ENCODE measurements at regions not wholly inside any gene's neighbourhood (a gene's known extent, or its start where the extent isn't known, plus 50 kb on each side); places are given as distances from the start of the nearest gene placed in this dataset.
A peak's percentile ranks its signal among the peaks of the same experiment; 100 is the strongest.

DNA sequence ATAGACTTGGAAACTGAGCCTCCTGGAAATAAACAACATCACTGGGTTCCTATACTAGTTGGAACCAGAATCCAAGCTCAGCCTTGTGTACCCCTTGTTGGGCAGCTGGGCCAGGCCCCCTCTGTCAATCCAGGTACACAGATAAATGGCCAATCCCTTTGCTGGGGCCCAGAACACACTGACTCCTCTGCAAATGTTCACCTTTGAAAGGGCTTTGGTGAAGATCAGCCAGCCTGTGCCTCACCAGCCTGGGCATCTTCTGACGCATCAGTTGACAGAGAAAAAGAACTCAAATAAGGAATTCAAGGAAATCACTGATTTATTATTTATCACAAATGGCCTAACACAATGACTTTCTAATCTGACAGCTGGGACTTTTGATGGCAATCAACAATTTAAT is 1090.2 kb downstream of the BCL11B start:
- no peak for DNase-seq
- no peak for ATAC-seq (ENCODE audit: insufficient read depth, low FRiP score)

DNA sequence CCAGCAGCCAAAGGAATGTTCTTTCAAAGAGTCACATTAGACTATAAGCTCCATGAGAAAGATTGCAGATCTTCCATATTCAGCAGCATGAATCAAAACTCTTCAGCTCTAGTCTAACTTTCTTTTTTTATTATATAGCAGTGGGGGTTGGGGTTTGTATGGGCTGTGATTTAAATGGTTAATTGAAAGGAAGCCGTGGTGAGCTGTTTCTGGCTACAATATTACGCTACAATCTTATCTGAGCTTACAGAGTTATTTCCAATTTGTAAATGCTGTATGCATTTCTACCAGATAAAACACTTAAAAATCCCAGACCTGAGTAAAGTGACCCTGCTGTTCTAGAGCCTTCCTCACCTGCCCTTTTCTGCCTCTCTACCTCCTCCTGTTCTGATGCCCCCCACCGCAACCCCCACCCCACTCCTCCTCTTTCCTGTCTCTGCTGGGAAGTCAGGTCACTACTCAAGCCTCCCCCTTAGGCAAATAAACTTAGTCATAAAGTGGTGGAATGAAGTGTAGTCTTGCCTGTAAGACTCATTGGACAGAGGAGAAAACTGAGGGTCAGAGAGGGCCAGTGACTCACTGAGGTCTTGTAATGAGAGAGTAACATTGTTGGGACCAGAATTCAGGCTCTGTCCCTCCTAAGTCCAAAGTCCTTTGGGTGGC is 1089.5 kb downstream of the BCL11B start:
- no peak overlapping the region for H3K9ac ChIP-seq (ENCODE audit: insufficient read depth in 1 of 2, low read length in 2 of 2)
- H3K27me3 ChIP-seq (ENCODE audit: control insufficient read depth in 3 of 3, insufficient read depth in 3 of 3, low read length in 2 of 3) = peaks cover 0 to 4% (median 2%) of the 10 kb centered on the region in 3 donors
- no peaks in the 10 kb centered on the region for H3K36me3 ChIP-seq (ENCODE audit: control insufficient read depth in 4 of 4, insufficient read depth in 4 of 4, low read length in 4 of 4)
- peak; percentile 61 for ATAC-seq (ENCODE audit: insufficient read depth, low FRiP score)
- TF ChIP-seq, protein P1, sequence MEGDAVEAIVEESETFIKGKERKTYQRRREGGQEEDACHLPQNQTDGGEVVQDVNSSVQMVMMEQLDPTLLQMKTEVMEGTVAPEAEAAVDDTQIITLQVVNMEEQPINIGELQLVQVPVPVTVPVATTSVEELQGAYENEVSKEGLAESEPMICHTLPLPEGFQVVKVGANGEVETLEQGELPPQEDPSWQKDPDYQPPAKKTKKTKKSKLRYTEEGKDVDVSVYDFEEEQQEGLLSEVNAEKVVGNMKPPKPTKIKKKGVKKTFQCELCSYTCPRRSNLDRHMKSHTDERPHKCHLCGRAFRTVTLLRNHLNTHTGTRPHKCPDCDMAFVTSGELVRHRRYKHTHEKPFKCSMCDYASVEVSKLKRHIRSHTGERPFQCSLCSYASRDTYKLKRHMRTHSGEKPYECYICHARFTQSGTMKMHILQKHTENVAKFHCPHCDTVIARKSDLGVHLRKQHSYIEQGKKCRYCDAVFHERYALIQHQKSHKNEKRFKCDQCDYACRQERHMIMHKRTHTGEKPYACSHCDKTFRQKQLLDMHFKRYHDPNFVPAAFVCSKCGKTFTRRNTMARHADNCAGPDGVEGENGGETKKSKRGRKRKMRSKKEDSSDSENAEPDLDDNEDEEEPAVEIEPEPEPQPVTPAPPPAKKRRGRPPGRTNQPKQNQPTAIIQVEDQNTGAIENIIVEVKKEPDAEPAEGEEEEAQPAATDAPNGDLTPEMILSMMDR (IDR thresholded peaks at IDR 0.05; ENCODE audit: control extremely low read depth, extremely low read depth) = no peak
- no peak overlapping the region for H3K27ac ChIP-seq (ENCODE audit: low read depth in 1 of 2, low read length in 1 of 2)
- 27 to 37% methylated on average over 3 of the region's 3 CpGs for WGBS, 2 donors
- H3K4me1 ChIP-seq (ENCODE audit: control insufficient read depth in 5 of 5, insufficient read depth in 5 of 5, low read length in 5 of 5) = no peaks in the 10 kb centered on the region
- peaks cover 0 to 2% (median 0%) of the 10 kb centered on the region in 4 donors for H3K9me3 ChIP-seq (ENCODE audit: control insufficient read depth in 4 of 4, insufficient read depth in 3 of 4, low read length in 3 of 4)
- no peak overlapping the region for H3K4me3 ChIP-seq
- DNase-seq = no peak

More for the DNA sequence above, 1090.2 kb downstream of the BCL11B start:
- Histone ChIP-seq H3K4me3 (no peak overlapping the region), H3K36me3 (ENCODE audit: control insufficient read depth in 4 of 4, insufficient read depth in 4 of 4, low read length in 4 of 4) (no peaks in the 10 kb centered on the region), H3K9me3 (ENCODE audit: control insufficient read depth in 4 of 4, insufficient read depth in 3 of 4, low read length in 3 of 4) (peaks cover 0 to 2% (median 0%) of the 10 kb centered on the region in 4 donors), H3K27ac (ENCODE audit: low read depth in 1 of 2, low read length in 1 of 2) (no peak overlapping the region), H3K27me3 (ENCODE audit: control insufficient read depth in 3 of 3, insufficient read depth in 3 of 3, low read length in 2 of 3) (peaks cover 0 to 4% (median 2%) of the 10 kb centered on the region in 3 donors), H3K9ac (ENCODE audit: insufficient read depth in 1 of 2, low read length in 2 of 2) (no peak overlapping the region), H3K4me1 (ENCODE audit: control insufficient read depth in 5 of 5, insufficient read depth in 5 of 5, low read length in 5 of 5) (no peaks in the 10 kb centered on the region)
- WGBS, 2 donors = 90 to 93% methylated on average over 1 of the region's 1 CpG
- TF ChIP-seq, protein P1 (IDR thresholded peaks at IDR 0.05; ENCODE audit: control extremely low read depth, extremely low read depth) = no peak

DNA sequence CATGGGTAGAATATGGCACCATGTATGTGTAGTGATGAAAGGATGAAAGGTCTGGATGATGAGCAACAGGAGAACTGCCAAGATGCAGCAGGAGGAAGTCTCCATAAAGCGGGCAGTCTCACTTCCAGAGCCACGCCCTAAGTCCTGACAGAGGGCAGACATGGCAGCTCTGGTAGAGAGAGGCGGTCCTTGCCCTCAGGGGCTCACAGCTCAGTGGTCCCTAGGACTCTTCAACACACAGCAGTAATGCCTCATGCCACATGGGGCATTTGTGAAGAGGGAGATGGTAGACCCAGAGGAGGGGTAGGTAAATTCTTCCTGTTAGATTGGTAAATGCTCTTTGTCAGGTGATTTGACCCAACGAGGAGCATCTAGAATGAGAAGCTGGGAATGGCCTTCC is 1088.4 kb downstream of the BCL11B start:
- H3K27me3 ChIP-seq (ENCODE audit: control insufficient read depth in 3 of 3, insufficient read depth in 3 of 3, low read length in 2 of 3) = peaks cover 0 to 4% (median 2%) of the 10 kb centered on the region in 3 donors
- no peaks in the 10 kb centered on the region for H3K36me3 ChIP-seq (ENCODE audit: control insufficient read depth in 4 of 4, insufficient read depth in 4 of 4, low read length in 4 of 4)
- H3K4me3 ChIP-seq = no peak overlapping the region
- TF ChIP-seq, protein P1 (IDR thresholded peaks at IDR 0.05; ENCODE audit: control extremely low read depth, extremely low read depth) = no peak
- ATAC-seq (ENCODE audit: insufficient read depth, low FRiP score) (no peak), DNase-seq (no peak)
- H3K4me1 ChIP-seq (ENCODE audit: control insufficient read depth in 5 of 5, insufficient read depth in 5 of 5, low read length in 5 of 5) = no peaks in the 10 kb centered on the region
- H3K27ac ChIP-seq (ENCODE audit: low read depth in 1 of 2, low read length in 1 of 2) = no peak overlapping the region
- H3K9ac ChIP-seq (ENCODE audit: insufficient read depth in 1 of 2, low read length in 2 of 2) = no peak overlapping the region
- WGBS, 2 donors = 91 to 92% methylated on average over 4 of the region's 4 CpGs
- H3K9me3 ChIP-seq (ENCODE audit: control insufficient read depth in 4 of 4, insufficient read depth in 3 of 4, low read length in 3 of 4) = peaks cover 0 to 2% (median 0%) of the 10 kb centered on the region in 4 donors

Data from lung (tissue), 11 donors.